ENCODE measurements at regions not wholly inside any gene's neighbourhood (a gene's known extent, or its start where the extent isn't known, plus 50 kb on each side); places are given as distances from the start of the nearest gene placed in this dataset.

DNA sequence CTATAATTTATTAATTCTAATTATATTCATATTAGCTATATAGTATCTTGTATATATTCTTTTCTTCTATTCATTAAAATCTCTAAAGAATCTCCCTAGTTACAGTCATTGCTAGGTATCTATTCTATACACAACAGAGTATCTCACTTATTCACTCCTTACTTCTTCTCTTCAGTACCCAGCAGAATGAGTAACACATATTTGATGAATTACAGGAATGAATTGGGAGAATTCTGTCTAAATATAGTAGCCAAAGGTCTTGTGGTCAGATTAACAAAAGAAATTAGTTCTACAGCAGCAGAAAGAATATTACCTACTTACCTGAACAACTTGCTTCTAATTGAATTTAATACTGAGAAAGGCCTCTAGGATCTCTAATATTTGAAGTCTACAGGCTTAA, 758.0 kb upstream of the ZEB2 start:
- H3K9ac ChIP-seq (ENCODE audit: low read length), result no peak overlapping the region

DNA sequence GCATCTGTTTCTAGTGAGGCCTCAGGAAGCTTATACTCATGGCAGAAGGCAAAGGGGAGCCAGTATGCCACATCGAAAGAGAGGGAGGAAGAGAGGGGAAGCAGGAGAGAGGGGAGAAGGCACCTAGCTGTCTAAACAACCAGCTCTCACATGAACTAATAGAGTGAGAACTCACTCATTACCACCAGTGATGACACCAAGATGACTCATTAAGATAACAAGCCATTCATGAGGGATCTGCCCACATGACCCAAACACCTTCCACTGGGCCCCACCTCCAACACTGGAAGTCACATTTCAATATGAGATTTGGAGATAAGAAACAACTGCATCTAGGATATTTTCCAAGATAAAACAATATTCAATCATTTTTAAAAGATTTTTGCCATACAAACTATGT, 753.9 kb upstream of the ZEB2 start:
- TF ChIP-seq, protein P1, sequence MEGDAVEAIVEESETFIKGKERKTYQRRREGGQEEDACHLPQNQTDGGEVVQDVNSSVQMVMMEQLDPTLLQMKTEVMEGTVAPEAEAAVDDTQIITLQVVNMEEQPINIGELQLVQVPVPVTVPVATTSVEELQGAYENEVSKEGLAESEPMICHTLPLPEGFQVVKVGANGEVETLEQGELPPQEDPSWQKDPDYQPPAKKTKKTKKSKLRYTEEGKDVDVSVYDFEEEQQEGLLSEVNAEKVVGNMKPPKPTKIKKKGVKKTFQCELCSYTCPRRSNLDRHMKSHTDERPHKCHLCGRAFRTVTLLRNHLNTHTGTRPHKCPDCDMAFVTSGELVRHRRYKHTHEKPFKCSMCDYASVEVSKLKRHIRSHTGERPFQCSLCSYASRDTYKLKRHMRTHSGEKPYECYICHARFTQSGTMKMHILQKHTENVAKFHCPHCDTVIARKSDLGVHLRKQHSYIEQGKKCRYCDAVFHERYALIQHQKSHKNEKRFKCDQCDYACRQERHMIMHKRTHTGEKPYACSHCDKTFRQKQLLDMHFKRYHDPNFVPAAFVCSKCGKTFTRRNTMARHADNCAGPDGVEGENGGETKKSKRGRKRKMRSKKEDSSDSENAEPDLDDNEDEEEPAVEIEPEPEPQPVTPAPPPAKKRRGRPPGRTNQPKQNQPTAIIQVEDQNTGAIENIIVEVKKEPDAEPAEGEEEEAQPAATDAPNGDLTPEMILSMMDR (IDR thresholded peaks at IDR 0.05), result no peak
- TF ChIP-seq EZH2 (IDR thresholded peaks at IDR 0.05; ENCODE audit: borderline replicate concordance, insufficient read depth, low read depth, low read length, poor library complexity, severe bottlenecking), result no peak
- Histone ChIP-seq H3K4me2 (replicated peaks; ENCODE audit: low read depth, low read length, poor library complexity, severe bottlenecking) (no peak overlapping the region), H4K20me1 (ENCODE audit: control insufficient read depth, insufficient read depth, low read length, poor library complexity, severe bottlenecking) (no peaks in the 10 kb centered on the region), H3K79me2 (ENCODE audit: control insufficient read depth, insufficient read depth, low read length) (no peaks in the 10 kb centered on the region), H3K9ac (ENCODE audit: low read length) (no peak overlapping the region), H3K27me3 (replicated peaks in 1 of 4; ENCODE audit: control extremely low read depth in 1 of 4, control insufficient read depth in 3 of 4, insufficient read depth in 4 of 4, low read length in 3 of 4) (no peaks in the 10 kb centered on the region), H2AFZ (ENCODE audit: insufficient read depth, low read depth, low read length, poor library complexity, severe bottlenecking) (no peak overlapping the region), H3K4me1 (ENCODE audit: control insufficient read depth in 2 of 2, insufficient read depth in 2 of 2, low read length in 2 of 2) (no peaks in the 10 kb centered on the region), H3K9me3 (ENCODE audit: control extremely low read depth in 1 of 3, control insufficient read depth in 2 of 3, insufficient read depth in 1 of 3, low read length in 2 of 3) (peaks cover 5 to 6% (median 5%) of the 10 kb centered on the region in 3 donors), H3K36me3 (replicated peaks in 1 of 2; ENCODE audit: control extremely low read depth in 1 of 2, control insufficient read depth in 1 of 2, extremely low read depth in 1 of 2, insufficient read depth in 2 of 2, low read length in 1 of 2) (no peaks in the 10 kb centered on the region), H3K4me3 (ENCODE audit: control extremely low read depth in 1 of 5, extremely low read depth in 1 of 5, insufficient read depth in 1 of 5, low read depth in 2 of 5, low read length in 4 of 5) (no peak overlapping the region), H3K27ac (ENCODE audit: low read length in 2 of 2) (no peak overlapping the region)
- ATAC-seq (ENCODE audit: low read depth) (no peak), DNase-seq (no peak)
- intact Hi-C loops (cut with micrococcal nuclease), result no loop called here
- no peak overlapping the region for H3K4me3 Mint-ChIP-seq
- no peak overlapping the region for H3K27ac Mint-ChIP-seq
- ChIA-PET CTCF (no interaction called here), POLR2A (no interaction called here)
- no peaks in the 10 kb centered on the region for H3K4me1 Mint-ChIP-seq
- peaks cover 4% of the 10 kb centered on the region for H3K9me3 Mint-ChIP-seq (ENCODE audit: insufficient read depth)
- H3K27me3 Mint-ChIP-seq, result no peaks in the 10 kb centered on the region
- WGBS (ENCODE audit: insufficient coverage), result no CpG with 5 or more reads among the region's 1 CpG

More for the DNA sequence above, 758.0 kb upstream of the ZEB2 start:
- no peak for ATAC-seq (ENCODE audit: low read depth)
- no peaks in the 10 kb centered on the region for H3K79me2 ChIP-seq (ENCODE audit: control insufficient read depth, insufficient read depth, low read length)
- Mint-ChIP-seq H3K4me1 (no peaks in the 10 kb centered on the region), H3K9me3 (ENCODE audit: insufficient read depth) (peaks cover 7% of the 10 kb centered on the region), H3K27ac (no peak overlapping the region), H3K27me3 (no peaks in the 10 kb centered on the region), H3K4me3 (no peak overlapping the region)
- intact Hi-C loops (cut with micrococcal nuclease), result no loop called here
- no peak overlapping the region for H3K27ac ChIP-seq (ENCODE audit: low read length in 2 of 2)
- H3K27me3 ChIP-seq (replicated peaks in 1 of 4; ENCODE audit: control extremely low read depth in 1 of 4, control insufficient read depth in 3 of 4, insufficient read depth in 4 of 4, low read length in 3 of 4), result no peaks in the 10 kb centered on the region
- peaks cover 3 to 11% (median 3%) of the 10 kb centered on the region in 3 donors for H3K9me3 ChIP-seq (ENCODE audit: control extremely low read depth in 1 of 3, control insufficient read depth in 2 of 3, insufficient read depth in 1 of 3, low read length in 2 of 3)
- no peak for DNase-seq
- no peak overlapping the region for H2AFZ ChIP-seq (ENCODE audit: insufficient read depth, low read depth, low read length, poor library complexity, severe bottlenecking)
- no peak overlapping the region for H3K4me2 ChIP-seq (replicated peaks; ENCODE audit: low read depth, low read length, poor library complexity, severe bottlenecking)
- no peaks in the 10 kb centered on the region for H4K20me1 ChIP-seq (ENCODE audit: control insufficient read depth, insufficient read depth, low read length, poor library complexity, severe bottlenecking)
- TF ChIP-seq EZH2 (IDR thresholded peaks at IDR 0.05; ENCODE audit: borderline replicate concordance, insufficient read depth, low read depth, low read length, poor library complexity, severe bottlenecking), result no peak
- TF ChIP-seq, protein P1 (IDR thresholded peaks at IDR 0.05), result no peak
- no peak overlapping the region for H3K4me3 ChIP-seq (ENCODE audit: control extremely low read depth in 1 of 5, extremely low read depth in 1 of 5, insufficient read depth in 1 of 5, low read depth in 2 of 5, low read length in 4 of 5)
- H3K4me1 ChIP-seq (ENCODE audit: control insufficient read depth in 2 of 2, insufficient read depth in 2 of 2, low read length in 2 of 2), result no peaks in the 10 kb centered on the region
- ChIA-PET POLR2A (no interaction called here), CTCF (no interaction called here)
- no peaks in the 10 kb centered on the region for H3K36me3 ChIP-seq (replicated peaks in 1 of 2; ENCODE audit: control extremely low read depth in 1 of 2, control insufficient read depth in 1 of 2, extremely low read depth in 1 of 2, insufficient read depth in 2 of 2, low read length in 1 of 2)
